DND-41 (cell line): ENCODE measurements at regions not wholly inside any gene's neighbourhood (a gene's known extent, or its start where the extent isn't known, plus 50 kb on each side); places are given as distances from the start of the nearest gene placed in this dataset.

ENCODE experiments used
- ATAC-seq: fragments of 200-7000 bp; cut with Tn5 transposase; 3 replicates; pipeline ENCODE4 v1.9.1; 2021; ENCODE audit warnings: low read depth; ENCODE audit not compliant: insufficient read depth
- DNase-seq: peaks from one replicate; pipeline ENCODE4 v3.0.0-alpha.2; 2020
- H2AFZ ChIP-seq: 2 replicates; pipeline ENCODE4 v1.6.0; 2012; ENCODE audit warnings: low read depth, low read length
- H3K27ac ChIP-seq: 2 replicates; pipeline ENCODE4 v1.5.1; 2012; ENCODE audit warnings: low read length, inconsistent platforms
- H3K27me3 ChIP-seq: fragments of 200-600 bp; sonication (generic); 2 replicates; pipeline ENCODE4 v1.6.0; 2012; ENCODE audit warnings: low read length, mild to moderate bottlenecking, inconsistent platforms; ENCODE audit not compliant: insufficient read depth, poor library complexity
- H3K36me3 ChIP-seq: 2 replicates; pipeline ENCODE4 v1.5.1; 2012; ENCODE audit warnings: low read length, inconsistent platforms; ENCODE audit not compliant: insufficient read depth
- H3K4me1 ChIP-seq: 2 replicates; pipeline ENCODE4 v1.5.1; 2012; ENCODE audit warnings: mild to moderate bottlenecking, low read length; ENCODE audit not compliant: insufficient read depth
- H3K4me2 ChIP-seq: 2 replicates; pipeline ENCODE4 v1.6.0; 2012; ENCODE audit warnings: mild to moderate bottlenecking, moderate library complexity, low read length, inconsistent platforms; ENCODE audit not compliant: insufficient read depth
- H3K4me3 ChIP-seq, 2 experiments: fragments of 200-600 bp in 1 of 2; shearing (Covaris generic) in 1 of 2; 2 replicates each; pipeline ENCODE4 v1.5.1; 2012 to 2016; ENCODE audit warnings: inconsistent platforms in 2 of 2, low read length in 2 of 2, mild to moderate bottlenecking in 2 of 2, low read depth in 1 of 2, moderate library complexity in 1 of 2
- H3K79me2 ChIP-seq: 2 replicates; pipeline ENCODE4 v1.6.0; 2012; ENCODE audit warnings: low read length, inconsistent platforms; ENCODE audit not compliant: insufficient read depth
- H3K9ac ChIP-seq: 2 replicates; pipeline ENCODE4 v1.6.0; 2012; ENCODE audit warnings: low read depth, mild to moderate bottlenecking, inconsistent platforms, low read length, moderate library complexity
- H3K9me3 ChIP-seq: 2 replicates; pipeline ENCODE4 v1.5.1; 2012; ENCODE audit warnings: low read length, moderate library complexity, mild to moderate bottlenecking, inconsistent platforms; ENCODE audit not compliant: insufficient read depth, severe bottlenecking
- H4K20me1 ChIP-seq: 2 replicates; pipeline ENCODE4 v1.6.0; 2012; ENCODE audit warnings: low read length; ENCODE audit not compliant: insufficient read depth
- EZH2 ChIP-seq: IDR thresholded peaks from 3 replicates; pipeline ENCODE4 v1.6.1; 2012; ENCODE audit warnings: borderline replicate concordance, low read depth, mild to moderate bottlenecking, moderate library complexity, low read length, inconsistent platforms; ENCODE audit not compliant: severe bottlenecking
- TF ChIP-seq, protein P1 (sequence below): IDR thresholded peaks from 2 replicates; pipeline ENCODE4 v1.5.1; 2012; ENCODE audit warnings: borderline replicate concordance, low read length, moderate library complexity, mild to moderate bottlenecking; ENCODE audit not compliant: poor library complexity, severe bottlenecking; ENCODE audit errors: extremely low read depth

DNA sequence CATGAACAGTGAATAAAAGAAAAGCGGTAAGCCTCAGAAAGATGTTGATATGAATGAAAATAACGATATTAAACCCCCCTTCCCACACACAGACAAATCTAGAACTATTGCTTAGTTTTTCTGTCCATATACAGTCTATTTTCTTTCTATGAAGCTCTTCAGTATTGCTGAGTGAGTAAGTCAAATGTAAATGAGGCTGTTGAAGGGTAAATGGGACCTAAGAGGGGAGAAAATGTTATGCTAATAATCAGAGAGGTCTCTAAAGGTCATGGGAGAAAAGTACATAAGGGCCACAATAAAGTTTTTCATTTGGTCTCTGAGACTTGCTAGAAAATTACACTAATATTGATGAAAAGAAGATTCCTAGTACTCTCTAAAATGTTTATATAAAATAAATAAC, 56.2 kb downstream of the PABPC4L start:
- Histone ChIP-seq H3K36me3 (no peaks in the 10 kb centered on the region; the same call in 1 of the 2 replicates), H3K4me1 (no peaks in the 10 kb centered on the region), H3K4me3 (no peak overlapping the region), H3K27ac (no peak overlapping the region), H2AFZ (no peak overlapping the region), H3K9ac (no peak overlapping the region), H3K79me2 (no peaks in the 10 kb centered on the region), H3K27me3 (no peaks in the 10 kb centered on the region), H3K4me2 (no peak overlapping the region), H4K20me1 (no peaks in the 10 kb centered on the region), H3K9me3 (peaks cover 11% of the 10 kb centered on the region)
- no peak for DNase-seq
- no peak for ATAC-seq
- TF ChIP-seq, protein P1, sequence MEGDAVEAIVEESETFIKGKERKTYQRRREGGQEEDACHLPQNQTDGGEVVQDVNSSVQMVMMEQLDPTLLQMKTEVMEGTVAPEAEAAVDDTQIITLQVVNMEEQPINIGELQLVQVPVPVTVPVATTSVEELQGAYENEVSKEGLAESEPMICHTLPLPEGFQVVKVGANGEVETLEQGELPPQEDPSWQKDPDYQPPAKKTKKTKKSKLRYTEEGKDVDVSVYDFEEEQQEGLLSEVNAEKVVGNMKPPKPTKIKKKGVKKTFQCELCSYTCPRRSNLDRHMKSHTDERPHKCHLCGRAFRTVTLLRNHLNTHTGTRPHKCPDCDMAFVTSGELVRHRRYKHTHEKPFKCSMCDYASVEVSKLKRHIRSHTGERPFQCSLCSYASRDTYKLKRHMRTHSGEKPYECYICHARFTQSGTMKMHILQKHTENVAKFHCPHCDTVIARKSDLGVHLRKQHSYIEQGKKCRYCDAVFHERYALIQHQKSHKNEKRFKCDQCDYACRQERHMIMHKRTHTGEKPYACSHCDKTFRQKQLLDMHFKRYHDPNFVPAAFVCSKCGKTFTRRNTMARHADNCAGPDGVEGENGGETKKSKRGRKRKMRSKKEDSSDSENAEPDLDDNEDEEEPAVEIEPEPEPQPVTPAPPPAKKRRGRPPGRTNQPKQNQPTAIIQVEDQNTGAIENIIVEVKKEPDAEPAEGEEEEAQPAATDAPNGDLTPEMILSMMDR: no peak
- no peak for TF ChIP-seq EZH2

DNA sequence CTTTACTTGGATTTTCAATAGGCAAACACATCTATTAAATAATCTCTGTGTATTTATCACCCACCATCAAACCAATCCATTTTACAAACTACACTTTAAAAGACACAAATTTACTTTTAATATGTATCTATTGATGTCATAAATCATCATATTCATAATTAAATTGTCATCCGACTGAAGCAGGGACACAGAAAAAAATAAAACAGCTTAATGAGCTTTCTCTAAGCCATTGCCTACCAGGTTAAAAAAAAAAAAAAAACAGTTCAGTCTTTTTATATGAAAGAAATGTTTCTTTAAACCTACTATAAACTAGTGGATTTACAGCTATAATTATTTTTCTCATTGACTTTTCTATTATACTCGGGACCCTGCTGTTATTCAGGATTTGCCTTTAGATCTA, 57.3 kb downstream of the PABPC4L start:
- Histone ChIP-seq H3K4me3 (no peak overlapping the region), H3K9ac (no peak overlapping the region), H3K9me3 (peaks cover 11% of the 10 kb centered on the region), H3K4me1 (no peaks in the 10 kb centered on the region), H3K4me2 (no peak overlapping the region), H4K20me1 (no peaks in the 10 kb centered on the region), H3K27me3 (no peaks in the 10 kb centered on the region), H2AFZ (no peak overlapping the region), H3K27ac (no peak overlapping the region), H3K79me2 (no peaks in the 10 kb centered on the region), H3K36me3 (no peaks in the 10 kb centered on the region; the same call in 1 of the 2 replicates)
- no peak for TF ChIP-seq EZH2
- TF ChIP-seq, protein P1: no peak
- ATAC-seq (no peak), DNase-seq (no peak)

DNA sequence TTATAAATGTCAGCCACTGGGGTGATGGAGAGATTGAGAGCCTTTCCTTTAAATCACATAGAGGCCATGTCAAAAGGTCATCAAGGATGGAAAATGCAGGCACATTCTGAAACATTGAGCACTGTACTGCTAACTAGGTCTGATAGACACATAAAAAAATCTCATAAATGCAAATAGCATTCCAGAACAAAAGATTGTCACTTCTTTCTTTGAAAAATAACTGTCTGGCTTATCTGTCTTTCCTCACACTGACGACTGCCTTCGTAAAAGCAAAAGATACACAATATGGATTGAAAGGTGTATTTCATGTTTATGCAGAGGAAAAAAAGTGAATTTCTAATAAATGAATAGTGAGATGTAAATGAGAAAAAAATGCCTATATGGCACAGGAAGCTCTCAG, 59.9 kb downstream of the PABPC4L start:
- H3K9me3 ChIP-seq: peaks cover 5% of the 10 kb centered on the region
- H3K4me1 ChIP-seq: no peaks in the 10 kb centered on the region
- no peak for DNase-seq
- no peaks in the 10 kb centered on the region for H4K20me1 ChIP-seq
- TF ChIP-seq EZH2: no peak
- TF ChIP-seq, protein P1: no peak
- H3K4me3 ChIP-seq: no peak overlapping the region
- H2AFZ ChIP-seq: no peak overlapping the region; the same call in 1 of the 2 replicates
- no peak for ATAC-seq
- H3K36me3 ChIP-seq: no peaks in the 10 kb centered on the region; the same call in 1 of the 2 replicates
- no peaks in the 10 kb centered on the region for H3K79me2 ChIP-seq
- H3K27ac ChIP-seq: no peak overlapping the region
- H3K9ac ChIP-seq: no peak overlapping the region
- H3K4me2 ChIP-seq: no peak overlapping the region
- H3K27me3 ChIP-seq: no peaks in the 10 kb centered on the region

DNA sequence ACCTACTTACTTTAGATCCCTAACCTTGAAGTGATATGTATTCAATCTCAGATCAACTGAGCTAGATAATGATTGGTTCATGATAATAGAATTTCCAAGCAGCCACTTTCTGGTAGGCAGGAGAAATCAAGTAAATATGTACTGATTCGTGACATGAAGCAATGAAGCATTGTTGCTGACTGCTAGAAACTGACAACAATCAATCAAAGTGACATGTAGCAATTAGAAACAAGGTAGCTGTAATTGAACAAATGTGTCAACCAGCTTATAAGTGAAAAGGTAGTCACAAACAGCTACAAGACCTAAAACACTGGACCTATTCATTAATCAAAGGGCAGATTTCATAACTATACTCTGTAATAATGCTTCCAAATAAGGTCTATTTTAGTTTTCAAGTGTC, 62.4 kb downstream of the PABPC4L start:
- no peak for ATAC-seq

More for the DNA sequence above, 62.4 kb downstream of the PABPC4L start:
- no peak overlapping the region for H3K9ac ChIP-seq
- no peaks in the 10 kb centered on the region for H3K9me3 ChIP-seq
- no peak for DNase-seq
- peaks cover 8% of the 10 kb centered on the region for H3K4me1 ChIP-seq
- no peak overlapping the region; the same call in 1 of the 2 replicates for H2AFZ ChIP-seq
- H3K27me3 ChIP-seq: no peaks in the 10 kb centered on the region
- no peak overlapping the region for H3K4me3 ChIP-seq
- no peak for TF ChIP-seq EZH2
- TF ChIP-seq, protein P1: no peak
- no peaks in the 10 kb centered on the region for H3K36me3 ChIP-seq
- no peak overlapping the region for H3K27ac ChIP-seq
- H3K79me2 ChIP-seq: no peaks in the 10 kb centered on the region
- no peak overlapping the region for H3K4me2 ChIP-seq
- H4K20me1 ChIP-seq: no peaks in the 10 kb centered on the region
